ENCODE measurements at regions not wholly inside any gene's neighbourhood (a gene's known extent, or its start where the extent isn't known, plus 50 kb on each side); places are given as distances from the start of the nearest gene placed in this dataset.
A peak's percentile ranks its signal among the peaks of the same experiment; 100 is the strongest.

GRCh38 chr5:90227683-90228082, 181.9 kb downstream of the CETN3 start:
- Histone ChIP-seq H4K20me1 (replicated peaks; ENCODE audit: control insufficient read depth, extremely low read depth, insufficient read depth, low read length) (no peaks in the 10 kb centered on the region), H3K36me3 (ENCODE audit: control insufficient read depth in 2 of 2, extremely low read depth in 1 of 2, insufficient read depth in 2 of 2, low read length in 2 of 2) (no peaks in the 10 kb centered on the region), H3K4me1 (ENCODE audit: control insufficient read depth, extremely low read depth, insufficient read depth, low read length) (peaks cover 4% of the 10 kb centered on the region), H2AFZ (ENCODE audit: low read depth, low read length) (no peak overlapping the region), H3K79me2 (ENCODE audit: control insufficient read depth, insufficient read depth, low read length) (no peaks in the 10 kb centered on the region), H3K9me3 (replicated peaks; ENCODE audit: control insufficient read depth, insufficient read depth, low read length) (no peaks in the 10 kb centered on the region), H3K9ac (replicated peaks; ENCODE audit: extremely low read depth, insufficient read depth, low read length) (no peak overlapping the region), H3K4me2 (ENCODE audit: insufficient read depth, low read length) (no peak overlapping the region), H3K9me1 (replicated peaks; ENCODE audit: control insufficient read depth, extremely low read depth, insufficient read depth, low read length) (no peaks in the 10 kb centered on the region), H3K27ac (ENCODE audit: insufficient read depth, low read depth, low read length) (no peak overlapping the region), H3K27me3 (ENCODE audit: control insufficient read depth in 2 of 2, insufficient read depth in 2 of 2, low read length in 2 of 2) (peaks cover 0 to 1% of the 10 kb centered on the region in 2 experiments), H3K4me3 (replicated peaks in 1 of 3; ENCODE audit: insufficient read depth in 1 of 3, low read depth in 1 of 3, low read length in 3 of 3) (no peak overlapping the region)
- ChIA-PET CTCF (no interaction called here), POLR2A (no interaction called here)
- dilution Hi-C loops (cut with MboI; ENCODE audit: extremely low pct_ligation_motif_present, low sequenced_read_pairs), result no loop called here
- DNase-seq (ENCODE audit: low read depth, low spot score), result no peak
- no TSS peak for BruUV-seq (replicated peaks)
- intact Hi-C loops (cut with micrococcal nuclease), result no loop called here
- no peak for TF ChIP-seq CTCF (IDR thresholded peaks at IDR 0.05; ENCODE audit: extremely low read depth in 1 of 2, insufficient read depth in 1 of 2, low read depth in 1 of 2, low read length in 2 of 2)
- FAIRE-seq, result no peak

- Histone ChIP-seq H3K4me1 (ENCODE audit: control insufficient read depth, extremely low read depth, insufficient read depth, low read length) (peaks cover 12% of the 10 kb centered on the region), H3K9me3 (replicated peaks; ENCODE audit: control insufficient read depth, insufficient read depth, low read length) (no peaks in the 10 kb centered on the region), H3K4me3 (replicated peaks in 1 of 3; ENCODE audit: insufficient read depth in 1 of 3, low read depth in 1 of 3, low read length in 3 of 3) (no peak overlapping the region), H3K9me1 (replicated peaks; ENCODE audit: control insufficient read depth, extremely low read depth, insufficient read depth, low read length) (no peaks in the 10 kb centered on the region), H3K27ac (ENCODE audit: insufficient read depth, low read depth, low read length) (no peak overlapping the region), H4K20me1 (replicated peaks; ENCODE audit: control insufficient read depth, extremely low read depth, insufficient read depth, low read length) (no peaks in the 10 kb centered on the region), H3K9ac (replicated peaks; ENCODE audit: extremely low read depth, insufficient read depth, low read length) (no peak overlapping the region), H3K27me3 (ENCODE audit: control insufficient read depth in 2 of 2, insufficient read depth in 2 of 2, low read length in 2 of 2) (no peaks in the 10 kb centered on the region), H3K36me3 (ENCODE audit: control insufficient read depth in 2 of 2, extremely low read depth in 1 of 2, insufficient read depth in 2 of 2, low read length in 2 of 2) (no peaks in the 10 kb centered on the region), H3K79me2 (ENCODE audit: control insufficient read depth, insufficient read depth, low read length) (no peaks in the 10 kb centered on the region), H3K4me2 (ENCODE audit: insufficient read depth, low read length) (no peak overlapping the region), H2AFZ (ENCODE audit: low read depth, low read length) (no peak overlapping the region)
- FAIRE-seq (no peak), DNase-seq (ENCODE audit: low read depth, low spot score) (peak; percentile 54)
- CTCF ChIA-PET, result no interaction called here
- intact Hi-C loops (cut with micrococcal nuclease) (no loop called here), dilution Hi-C loops (cut with MboI; ENCODE audit: extremely low pct_ligation_motif_present, low sequenced_read_pairs) (no loop called here)
- POLR2A ChIA-PET, result no interaction called here
- no TSS peak for BruUV-seq (replicated peaks)
- no peak for TF ChIP-seq POLR2AphosphoS5 (IDR thresholded peaks at IDR 0.05; ENCODE audit: insufficient read depth, low read depth, low read length)
- TF ChIP-seq GATA2 (IDR thresholded peaks at IDR 0.05; ENCODE audit: insufficient read depth, insufficient read length, low read depth, low read length), result no peak
- TF ChIP-seq MAX (IDR thresholded peaks at IDR 0.05; ENCODE audit: insufficient read depth, insufficient read length), result no peak
- no peak for TF ChIP-seq POLR2A (IDR thresholded peaks at IDR 0.05; ENCODE audit: low read depth, low read length)
Measured at GRCh38 chr5:90226433-90227099, 183.0 kb downstream of the CETN3 start.

All from endothelial cell of umbilical vein (primary cell).